ENCODE measurements at regions not wholly inside any gene's neighbourhood (a gene's known extent, or its start where the extent isn't known, plus 50 kb on each side); places are given as distances from the start of the nearest gene placed in this dataset.

- TF ChIP-seq POLR2AphosphoS5 (IDR thresholded peaks at IDR 0.05) (no peak), CTCF (IDR thresholded peaks at IDR 0.05 in 8 of 11, conservative IDR thresholded peaks at IDR 0.05 in 3 of 11) (no peak), POLR2A (IDR thresholded peaks at IDR 0.05) (no peak)
Measured at GRCh38 chr2:236446521-236446920, 123.1 kb upstream of the ACKR3 start.
